HepG2 (cell line): ENCODE measurements at regions not wholly inside any gene's neighbourhood (a gene's known extent, or its start where the extent isn't known, plus 50 kb on each side); places are given as distances from the start of the nearest gene placed in this dataset.

Source experiments
- ASH2L ChIP-seq: fragments of 300-600, 200-600 bp; sonication (generic); IDR thresholded peaks from 2 replicates; pipeline ENCODE4 v1.7.0; 2017; ENCODE audit warnings: low read depth, mild to moderate bottlenecking, moderate library complexity, mixed read lengths, low read length; ENCODE audit not compliant: insufficient read length
- ETV6 ChIP-seq: sonication (generic); formaldehyde crosslinking; conservative IDR thresholded peaks from 2 replicates; pipeline ENCODE4 v1.4.0; 2020; ENCODE audit warnings: missing genetic modification reagents
- KDM5A ChIP-seq: fragments of 200-600 bp; sonication (generic); IDR thresholded peaks from 2 replicates; pipeline ENCODE4 v1.7.0; 2018; ENCODE audit warnings: antibody characterized with exemption, mild to moderate bottlenecking, low read length, borderline replicate concordance
- SIN3B ChIP-seq: fragments of 150-350 bp; IDR thresholded peaks from 2 replicates; pipeline ENCODE4 v1.6.1; 2014; ENCODE audit warnings: low read length
- ZNF260 ChIP-seq: sonication (generic); formaldehyde crosslinking; IDR thresholded peaks from 2 replicates; pipeline ENCODE4 v1.4.0; 2020; ENCODE audit warnings: missing genetic modification reagents, low read depth, mild to moderate bottlenecking, borderline replicate concordance
- ZSCAN30 ChIP-seq: sonication (generic); formaldehyde crosslinking; IDR thresholded peaks from 2 replicates; pipeline ENCODE4 v1.5.0; 2020; ENCODE audit warnings: mild to moderate bottlenecking, missing genetic modification reagents
- TF ChIP-seq, protein P1 (sequence below): sonication (generic); formaldehyde crosslinking; IDR thresholded peaks from 2 replicates; pipeline ENCODE4 v1.4.0; 2020; ENCODE audit warnings: missing genetic modification reagents
- TF ChIP-seq, protein P2 (sequence below): sonication (generic); formaldehyde crosslinking; IDR thresholded peaks from 2 replicates; pipeline ENCODE4 v1.8.0; 2022; ENCODE audit warnings: mild to moderate bottlenecking, missing genetic modification reagents, moderate library complexity

DNA sequence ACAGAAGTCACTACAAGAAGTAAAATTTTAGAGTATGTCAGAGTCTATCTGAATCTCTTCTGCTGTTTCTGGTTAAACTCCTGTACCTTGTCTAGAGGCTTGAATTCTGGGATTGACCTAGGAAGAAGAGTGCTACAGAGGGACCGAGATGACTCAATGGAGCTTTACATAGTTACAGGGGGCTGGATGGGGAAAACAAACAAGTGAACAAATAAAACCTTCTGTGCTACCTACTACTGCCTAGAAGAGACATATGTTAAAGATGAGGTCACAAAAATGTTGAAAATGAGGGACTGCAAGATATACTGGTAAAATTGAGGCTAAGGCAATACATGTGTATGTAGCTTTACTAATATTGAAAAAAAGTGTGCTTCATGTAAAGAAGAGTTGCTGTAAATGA, 265.4 kb upstream of the TFPI start (continued):
- TF ChIP-seq, protein P1, sequence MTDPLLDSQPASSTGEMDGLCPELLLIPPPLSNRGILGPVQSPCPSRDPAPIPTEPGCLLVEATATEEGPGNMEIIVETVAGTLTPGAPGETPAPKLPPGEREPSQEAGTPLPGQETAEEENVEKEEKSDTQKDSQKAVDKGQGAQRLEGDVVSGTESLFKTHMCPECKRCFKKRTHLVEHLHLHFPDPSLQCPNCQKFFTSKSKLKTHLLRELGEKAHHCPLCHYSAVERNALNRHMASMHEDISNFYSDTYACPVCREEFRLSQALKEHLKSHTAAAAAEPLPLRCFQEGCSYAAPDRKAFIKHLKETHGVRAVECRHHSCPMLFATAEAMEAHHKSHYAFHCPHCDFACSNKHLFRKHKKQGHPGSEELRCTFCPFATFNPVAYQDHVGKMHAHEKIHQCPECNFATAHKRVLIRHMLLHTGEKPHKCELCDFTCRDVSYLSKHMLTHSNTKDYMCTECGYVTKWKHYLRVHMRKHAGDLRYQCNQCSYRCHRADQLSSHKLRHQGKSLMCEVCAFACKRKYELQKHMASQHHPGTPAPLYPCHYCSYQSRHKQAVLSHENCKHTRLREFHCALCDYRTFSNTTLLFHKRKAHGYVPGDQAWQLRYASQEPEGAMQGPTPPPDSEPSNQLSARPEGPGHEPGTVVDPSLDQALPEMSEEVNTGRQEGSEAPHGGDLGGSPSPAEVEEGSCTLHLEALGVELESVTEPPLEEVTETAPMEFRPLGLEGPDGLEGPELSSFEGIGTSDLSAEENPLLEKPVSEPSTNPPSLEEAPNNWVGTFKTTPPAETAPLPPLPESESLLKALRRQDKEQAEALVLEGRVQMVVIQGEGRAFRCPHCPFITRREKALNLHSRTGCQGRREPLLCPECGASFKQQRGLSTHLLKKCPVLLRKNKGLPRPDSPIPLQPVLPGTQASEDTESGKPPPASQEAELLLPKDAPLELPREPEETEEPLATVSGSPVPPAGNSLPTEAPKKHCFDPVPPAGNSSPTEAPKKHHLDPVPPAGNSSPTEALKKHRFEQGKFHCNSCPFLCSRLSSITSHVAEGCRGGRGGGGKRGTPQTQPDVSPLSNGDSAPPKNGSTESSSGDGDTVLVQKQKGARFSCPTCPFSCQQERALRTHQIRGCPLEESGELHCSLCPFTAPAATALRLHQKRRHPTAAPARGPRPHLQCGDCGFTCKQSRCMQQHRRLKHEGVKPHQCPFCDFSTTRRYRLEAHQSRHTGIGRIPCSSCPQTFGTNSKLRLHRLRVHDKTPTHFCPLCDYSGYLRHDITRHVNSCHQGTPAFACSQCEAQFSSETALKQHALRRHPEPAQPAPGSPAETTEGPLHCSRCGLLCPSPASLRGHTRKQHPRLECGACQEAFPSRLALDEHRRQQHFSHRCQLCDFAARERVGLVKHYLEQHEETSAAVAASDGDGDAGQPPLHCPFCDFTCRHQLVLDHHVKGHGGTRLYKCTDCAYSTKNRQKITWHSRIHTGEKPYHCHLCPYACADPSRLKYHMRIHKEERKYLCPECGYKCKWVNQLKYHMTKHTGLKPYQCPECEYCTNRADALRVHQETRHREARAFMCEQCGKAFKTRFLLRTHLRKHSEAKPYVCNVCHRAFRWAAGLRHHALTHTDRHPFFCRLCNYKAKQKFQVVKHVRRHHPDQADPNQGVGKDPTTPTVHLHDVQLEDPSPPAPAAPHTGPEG (CRISPR knock-in tag), result no peak
- no peak for TF ChIP-seq ZSCAN30 (CRISPR knock-in tag)
- no peak for TF ChIP-seq ASH2L
- no peak for TF ChIP-seq ZNF260 (CRISPR knock-in tag)
- no peak for TF ChIP-seq KDM5A
- TF ChIP-seq, protein P2, sequence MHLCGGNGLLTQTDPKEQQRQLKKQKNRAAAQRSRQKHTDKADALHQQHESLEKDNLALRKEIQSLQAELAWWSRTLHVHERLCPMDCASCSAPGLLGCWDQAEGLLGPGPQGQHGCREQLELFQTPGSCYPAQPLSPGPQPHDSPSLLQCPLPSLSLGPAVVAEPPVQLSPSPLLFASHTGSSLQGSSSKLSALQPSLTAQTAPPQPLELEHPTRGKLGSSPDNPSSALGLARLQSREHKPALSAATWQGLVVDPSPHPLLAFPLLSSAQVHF, result no peak
- TF ChIP-seq ETV6 (CRISPR knock-in tag), result no peak
- no peak for TF ChIP-seq SIN3B
